Epidermal melanocyte (primary cell): ENCODE measurements at regions not wholly inside any gene's neighbourhood (a gene's known extent, or its start where the extent isn't known, plus 50 kb on each side); places are given as distances from the start of the nearest gene placed in this dataset.

Experiments used
- DNase-seq: peaks from one replicate; pipeline ENCODE4 v3.0.0; 2011; ENCODE audit warnings: low spot score; ENCODE audit not compliant: insufficient read length

DNA sequence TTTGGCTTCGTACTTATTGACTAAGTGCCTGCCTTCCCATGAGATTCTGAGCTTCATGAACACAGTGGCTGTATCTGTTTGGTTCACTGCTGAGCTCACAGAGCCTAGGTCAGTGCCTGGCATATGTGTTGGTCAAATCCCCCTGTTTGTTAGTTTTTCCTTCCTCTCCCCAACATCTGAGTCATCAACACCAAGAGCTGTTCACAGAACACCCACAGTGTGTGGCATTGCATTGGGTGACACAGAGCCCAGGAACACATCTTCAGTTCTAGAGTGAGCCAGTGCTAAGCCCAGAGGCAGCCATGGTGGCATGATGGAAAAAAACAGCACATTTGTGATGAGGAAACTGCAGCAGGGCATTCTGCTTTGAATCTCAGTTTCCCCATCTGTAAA lies 294.6 kb downstream of the SEC61B start:
- DNase-seq, result no peak

DNA sequence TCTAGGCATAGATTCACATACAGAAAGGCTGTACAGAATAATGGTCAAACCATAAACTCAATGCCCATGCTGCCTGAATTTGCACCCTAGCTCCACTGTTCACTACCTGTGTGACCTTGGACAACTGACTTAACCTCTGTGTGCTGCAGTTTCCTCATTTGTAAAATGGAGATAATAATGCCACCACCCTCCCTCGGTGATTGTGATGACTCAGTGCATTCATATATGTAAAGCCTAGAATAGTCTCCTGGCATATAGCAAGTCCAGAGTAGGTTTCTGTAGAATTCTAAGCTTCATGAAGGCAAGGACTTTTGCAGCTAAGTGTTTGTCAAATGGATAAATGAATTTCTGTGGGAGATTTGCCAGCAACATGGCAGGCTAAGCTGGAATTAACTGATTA lies 297.8 kb upstream of the NR4A3 start:
- DNase-seq, result no peak

DNA sequence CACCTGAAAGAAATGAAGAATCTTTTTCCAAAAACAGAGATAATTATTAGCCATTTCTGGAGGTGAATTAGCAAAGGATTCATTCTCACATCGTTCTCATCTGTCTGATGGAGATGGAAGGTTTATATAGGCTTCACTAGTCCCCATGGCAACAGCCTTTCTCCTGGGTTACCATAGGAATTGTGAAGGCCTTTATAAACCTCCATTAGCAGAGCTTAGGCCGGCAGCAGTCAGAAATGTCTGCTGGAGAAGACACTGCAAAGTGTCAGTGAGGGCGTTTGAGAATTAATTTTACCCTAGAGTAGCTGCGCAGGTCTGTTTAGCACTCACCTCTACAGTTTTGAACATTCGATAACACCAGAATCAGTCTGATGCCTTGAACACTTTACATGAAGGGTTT lies 290.4 kb upstream of the NR4A3 start:
- DNase-seq, result no peak

- DNase-seq, result no peak
Observed at GRCh38 chr9:99533421-99533820, 288.3 kb upstream of the NR4A3 start.

DNA sequence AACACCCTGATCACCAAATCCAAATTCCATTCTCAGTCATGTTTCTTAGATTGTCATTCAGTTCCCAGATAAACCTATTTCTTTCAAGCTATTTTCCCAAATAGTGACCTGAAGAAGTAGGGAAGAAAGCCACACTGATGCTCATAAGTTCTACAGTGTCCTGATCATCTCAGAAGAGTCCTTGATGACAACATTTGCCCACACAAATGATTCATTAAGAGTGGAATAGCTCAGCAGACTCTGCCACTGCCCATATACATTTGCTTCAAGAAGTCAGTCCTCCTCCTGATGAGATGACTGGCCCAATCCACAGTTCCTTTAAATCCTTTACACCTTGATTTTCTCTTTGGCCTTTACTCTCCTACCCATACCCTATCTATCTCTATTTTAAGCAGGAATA lies 283.7 kb upstream of the NR4A3 start:
- DNase-seq, result no peak

DNA sequence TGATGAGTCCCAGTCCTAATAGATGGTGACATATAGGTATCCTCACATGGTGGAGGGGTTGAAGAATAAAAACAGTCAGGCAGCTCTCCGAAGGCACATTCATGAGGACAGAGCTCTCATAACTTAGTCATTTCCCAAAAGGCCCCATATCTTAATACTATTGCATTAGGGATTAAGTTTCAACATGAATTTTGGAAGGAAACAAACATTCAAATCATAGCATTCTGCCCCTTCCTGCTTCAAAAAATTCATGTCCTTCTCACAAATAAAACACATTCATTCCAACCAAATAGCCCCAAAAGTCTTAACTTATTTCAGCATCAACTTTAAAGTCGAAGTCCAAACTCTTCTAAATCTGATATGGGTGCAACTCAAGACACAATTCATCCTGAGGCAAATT lies 277.2 kb upstream of the NR4A3 start:
- DNase-seq, result no peak

GRCh38 chr9:99549441-99549840 lies 272.2 kb upstream of the NR4A3 start:
- DNase-seq, result no peak

GRCh38 chr9:99555792-99556191 lies 265.9 kb upstream of the NR4A3 start:
- no peak for DNase-seq

DNA sequence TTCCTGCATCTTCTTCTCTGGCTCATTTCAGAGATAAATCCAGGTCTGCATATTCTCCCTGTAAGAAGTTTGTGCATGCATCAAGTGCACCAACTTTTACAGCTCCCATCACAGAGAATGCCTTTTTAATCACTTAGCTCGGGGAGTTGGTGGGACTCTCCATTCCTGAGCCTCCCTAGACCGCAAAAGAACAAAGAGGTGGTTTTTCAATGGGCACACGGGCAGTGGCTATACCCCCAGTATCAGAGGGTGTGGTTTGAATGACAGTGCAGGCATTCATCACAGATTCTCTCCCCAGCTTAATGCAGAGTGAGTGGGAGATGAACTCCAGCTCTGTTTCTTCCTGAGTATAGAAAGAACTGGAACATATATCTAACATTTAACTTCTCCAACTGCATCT lies 264.7 kb upstream of the NR4A3 start:
- DNase-seq, result no peak

DNA sequence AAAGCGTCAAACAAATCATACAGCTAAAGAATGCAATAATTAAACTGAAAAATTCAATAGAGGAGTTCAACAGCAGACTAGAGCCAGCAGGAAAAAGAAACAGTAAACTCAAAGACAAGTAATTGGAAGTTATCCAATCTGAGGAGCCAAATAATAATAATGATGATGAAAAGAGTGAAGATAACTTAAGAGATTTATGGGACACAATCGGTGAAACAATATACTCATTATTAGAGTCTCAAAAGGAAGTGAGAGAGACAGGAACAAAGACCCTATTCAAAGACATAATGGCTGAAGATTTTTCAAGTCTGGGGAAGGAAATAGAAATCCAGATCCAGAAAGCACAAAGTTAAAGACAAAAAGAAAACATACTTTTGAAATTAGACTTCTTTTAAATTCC lies 263.9 kb upstream of the NR4A3 start:
- DNase-seq, result no peak

DNA sequence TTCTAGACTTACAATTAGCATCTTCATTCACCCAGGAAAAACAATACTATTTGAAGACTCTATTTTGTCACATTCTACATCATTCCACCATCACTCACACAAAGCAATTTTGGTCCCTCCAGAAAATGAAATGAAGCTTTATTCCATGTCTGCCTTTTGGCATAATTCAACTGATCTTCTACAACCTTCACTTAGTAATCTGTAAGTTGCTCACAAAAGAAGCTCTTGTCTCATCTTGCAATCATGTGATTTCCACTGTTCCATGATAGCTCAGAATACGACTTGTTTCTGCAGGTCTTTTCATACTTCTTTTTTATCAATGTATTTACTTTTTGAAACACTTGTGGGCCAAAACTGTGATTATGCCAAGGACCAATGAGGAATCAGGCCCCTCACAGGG lies 261.9 kb upstream of the NR4A3 start:
- no peak for DNase-seq

DNA sequence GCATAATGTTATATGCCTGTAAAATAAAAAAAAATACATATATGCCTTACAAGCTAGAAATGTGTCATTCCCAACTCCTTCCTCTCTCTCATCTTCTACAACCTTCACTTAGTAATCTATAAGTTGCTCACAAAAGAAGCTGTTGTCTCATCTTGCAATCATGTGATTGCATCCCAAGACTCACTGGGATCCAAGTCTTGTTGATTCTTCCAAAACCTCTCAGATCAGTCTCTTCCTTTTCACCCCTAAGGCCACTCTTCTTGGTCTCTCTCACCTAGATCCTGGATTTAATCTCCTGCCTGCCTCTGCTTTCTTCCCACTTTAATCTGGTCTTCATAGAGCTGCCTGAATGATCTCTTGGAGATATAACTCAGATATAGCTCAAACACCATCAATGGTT lies 261.1 kb upstream of the NR4A3 start:
- no peak for DNase-seq

DNA sequence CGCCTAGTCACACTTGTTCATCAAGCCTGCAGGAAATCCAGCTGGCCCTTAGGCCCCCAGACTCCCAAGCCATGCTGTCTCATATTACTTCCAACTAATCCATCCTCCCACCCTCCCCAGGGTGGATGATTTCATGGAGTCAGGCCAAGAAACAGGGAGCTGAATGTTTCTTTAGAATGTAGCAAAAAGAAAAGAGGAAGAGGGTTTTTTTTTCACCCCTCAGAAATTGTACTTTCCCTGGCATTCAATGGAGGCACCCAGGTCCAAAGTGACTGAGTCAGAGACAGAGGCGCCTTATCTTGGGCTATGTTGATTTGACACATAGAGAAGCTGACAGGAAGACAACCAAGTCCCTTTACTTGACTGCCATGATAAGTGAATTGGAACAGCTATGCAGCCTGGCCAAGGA lies 260.2 kb upstream of the NR4A3 start:
- no peak for DNase-seq

DNA sequence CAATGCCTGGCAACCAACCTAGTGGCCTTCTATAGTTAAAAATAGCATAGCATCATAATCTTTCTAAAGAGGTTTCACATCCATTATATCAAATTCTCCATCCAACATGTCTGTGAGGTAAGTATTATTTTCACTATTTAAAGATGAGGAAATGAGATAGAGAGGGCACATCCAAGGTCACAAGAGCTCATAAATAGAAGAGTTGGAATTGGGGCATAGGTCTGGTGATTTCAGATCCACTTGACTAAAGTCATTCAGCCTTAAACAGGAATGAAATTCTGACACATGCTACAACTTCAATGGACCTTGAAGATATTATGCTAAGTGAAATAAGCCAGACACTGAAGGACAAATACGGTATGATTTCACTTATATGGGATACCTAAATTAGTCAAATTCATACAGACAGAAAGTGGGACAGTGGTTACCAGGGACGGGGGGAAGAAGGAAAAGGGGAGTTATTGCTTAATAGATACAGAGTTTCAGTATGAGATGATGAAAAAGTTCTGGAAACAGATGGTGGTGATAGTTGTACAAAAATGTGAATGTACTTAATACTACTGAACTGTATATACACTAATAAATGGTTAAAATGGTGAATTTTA lies 259.6 kb upstream of the NR4A3 start:
- no peak for DNase-seq

GRCh38 chr9:99563364-99563763 lies 258.3 kb upstream of the NR4A3 start:
- no peak for DNase-seq

GRCh38 chr9:99565203-99565602 lies 256.5 kb upstream of the NR4A3 start:
- no peak for DNase-seq

DNA sequence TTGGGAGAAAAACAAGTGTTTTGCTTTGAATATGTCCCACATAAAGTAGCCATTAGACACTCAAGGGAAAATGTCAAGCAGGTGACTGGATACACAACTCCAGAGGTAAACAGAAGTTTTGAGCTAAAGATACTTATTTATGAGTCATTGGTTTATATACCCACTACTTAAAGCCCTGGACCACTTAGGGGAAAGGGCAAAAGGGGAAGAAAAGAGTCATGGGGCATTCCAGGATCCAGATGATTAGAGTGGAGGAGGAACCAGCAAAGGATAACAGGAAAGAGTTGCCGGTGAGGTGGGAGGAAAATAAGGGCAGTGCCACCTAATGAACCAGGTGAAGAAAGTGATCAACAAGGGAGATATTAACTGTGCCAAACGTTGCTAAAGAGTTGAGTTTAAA lies 254.2 kb upstream of the NR4A3 start:
- DNase-seq, result no peak

- DNase-seq, result no peak
Observed at GRCh38 chr9:99569840-99570239, 251.8 kb upstream of the NR4A3 start.

GRCh38 chr9:99572567-99572966 lies 249.1 kb upstream of the NR4A3 start:
- no peak for DNase-seq

GRCh38 chr9:99573085-99573484 lies 248.6 kb upstream of the NR4A3 start:
- DNase-seq, result no peak

GRCh38 chr9:99573886-99574285 lies 247.8 kb upstream of the NR4A3 start:
- DNase-seq, result no peak

DNA sequence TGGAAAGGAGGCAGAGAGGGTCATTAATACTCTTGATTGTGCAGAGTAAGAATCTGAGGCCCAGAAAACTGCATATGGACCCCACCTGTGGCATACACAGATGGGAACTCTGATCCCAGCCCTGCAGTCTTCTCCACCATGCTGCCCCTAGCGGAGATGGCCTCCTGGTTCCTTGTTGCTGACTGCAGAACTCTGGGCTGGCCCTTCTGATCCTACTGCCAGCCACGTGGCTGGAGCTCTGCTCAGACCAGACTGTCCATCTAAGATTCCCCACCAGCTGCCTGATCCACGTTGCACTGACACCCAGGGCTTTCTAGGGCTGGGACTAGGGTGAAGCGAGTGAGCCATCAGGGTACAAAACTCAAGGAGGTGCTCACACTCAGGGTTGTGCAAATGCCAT lies 245.7 kb upstream of the NR4A3 start:
- no peak for DNase-seq

DNA sequence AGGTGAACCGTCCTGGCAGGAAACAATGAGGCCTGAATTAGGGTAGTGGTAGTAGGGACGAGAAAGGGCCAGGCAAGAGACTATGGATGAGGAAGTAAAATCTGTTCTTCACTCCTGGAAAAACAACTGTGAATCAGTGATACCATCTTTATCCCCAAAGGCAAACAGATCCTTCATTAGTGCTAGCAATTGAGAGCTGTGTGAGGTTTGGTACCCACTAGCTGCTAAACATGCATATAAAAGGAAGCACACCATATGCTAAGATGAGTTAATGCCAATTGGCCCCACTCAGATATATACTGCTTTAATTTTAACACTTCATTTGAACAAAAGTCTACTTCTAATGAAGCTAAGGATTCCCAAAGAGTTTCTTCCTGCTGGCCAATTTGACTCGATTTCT lies 244.8 kb upstream of the NR4A3 start:
- DNase-seq, result no peak

DNA sequence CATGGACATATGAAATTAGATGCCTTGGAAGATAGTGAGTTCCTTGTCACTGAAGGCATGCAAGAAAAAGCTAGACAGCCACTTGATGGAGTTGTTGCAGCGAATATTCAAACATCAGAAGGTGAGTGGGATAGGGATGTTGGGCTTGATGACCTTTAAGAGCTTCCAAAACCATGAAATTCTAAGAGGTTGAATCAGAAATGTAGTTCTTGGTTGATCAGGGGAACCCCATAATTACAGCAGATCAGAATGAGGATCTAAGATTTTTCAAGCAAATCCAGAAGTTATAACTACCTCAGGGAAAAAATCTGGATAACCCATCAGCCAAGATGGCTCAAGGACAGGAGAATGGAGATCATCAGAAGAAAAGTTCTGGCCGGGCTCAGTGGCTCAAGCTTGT lies 244.3 kb upstream of the NR4A3 start:
- no peak for DNase-seq
